Effector memory CD4-positive, alpha-beta T cell (primary cell): ENCODE measurements at regions not wholly inside any gene's neighbourhood (a gene's known extent, or its start where the extent isn't known, plus 50 kb on each side); places are given as distances from the start of the nearest gene placed in this dataset.
"Not testable (repeated sequence)": the region's sequence is repeated elsewhere in the genome, so short reads cannot be mapped to it uniquely, and the experiment has no call there.

ENCODE experiments used
- DNase-seq, 3 donors: peaks; one replicate each; pipeline ENCODE4 v3.0.0-alpha.2; 2020
- H3K27ac ChIP-seq: 2 replicates; pipeline ENCODE4 v1.7.0; 2013; ENCODE audit warnings: mild to moderate bottlenecking, low read length, moderate library complexity; ENCODE audit not compliant: insufficient read depth, poor library complexity, severe bottlenecking
- H3K27me3 ChIP-seq: replicated peaks from 2 replicates; pipeline ENCODE4 v1.7.0; 2013; ENCODE audit warnings: mild to moderate bottlenecking, low read length; ENCODE audit not compliant: insufficient read depth, control insufficient read depth, poor library complexity, severe bottlenecking
- H3K36me3 ChIP-seq: 2 replicates; pipeline ENCODE4 v1.7.0; 2013; ENCODE audit warnings: mild to moderate bottlenecking, low read length, moderate library complexity; ENCODE audit not compliant: control insufficient read depth, insufficient read depth
- H3K4me1 ChIP-seq: 2 replicates; pipeline ENCODE4 v1.7.0; 2013; ENCODE audit warnings: low read length, mild to moderate bottlenecking; ENCODE audit not compliant: control insufficient read depth, insufficient read depth, poor library complexity, severe bottlenecking
- H3K4me3 ChIP-seq: 2 replicates; pipeline ENCODE4 v1.7.0; 2013; ENCODE audit warnings: low read length, low read depth, mild to moderate bottlenecking; ENCODE audit not compliant: insufficient read depth, poor library complexity, severe bottlenecking
- H3K9me3 ChIP-seq: 2 replicates; pipeline ENCODE4 v1.7.0; 2013; ENCODE audit warnings: mild to moderate bottlenecking, low read length, moderate library complexity; ENCODE audit not compliant: control insufficient read depth

- Histone ChIP-seq H3K4me3 (no peak overlapping the region), H3K27me3 (no peaks in the 10 kb centered on the region), H3K4me1 (no peaks in the 10 kb centered on the region), H3K9me3 (no peaks in the 10 kb centered on the region), H3K36me3 (no peaks in the 10 kb centered on the region), H3K27ac (no peak overlapping the region)
- no peak for DNase-seq
Measured at GRCh38 chr4:66572949-66573348, 902.7 kb upstream of the EPHA5 start.

- H3K4me3 ChIP-seq = no peak overlapping the region
- H3K27me3 ChIP-seq = no peaks in the 10 kb centered on the region
- H3K27ac ChIP-seq = no peak overlapping the region
- no peak for DNase-seq
- H3K4me1 ChIP-seq = no peaks in the 10 kb centered on the region
- H3K9me3 ChIP-seq = no peaks in the 10 kb centered on the region
- H3K36me3 ChIP-seq = no peaks in the 10 kb centered on the region
Measured at GRCh38 chr4:66571145-66571695, 900.9 kb upstream of the EPHA5 start.

- no peak overlapping the region for H3K27ac ChIP-seq
- no peaks in the 10 kb centered on the region for H3K27me3 ChIP-seq
- no peak overlapping the region for H3K4me3 ChIP-seq
- no peaks in the 10 kb centered on the region for H3K9me3 ChIP-seq
- no peaks in the 10 kb centered on the region for H3K4me1 ChIP-seq
- no peaks in the 10 kb centered on the region for H3K36me3 ChIP-seq
- no peak for DNase-seq
Measured at GRCh38 chr4:66569228-66569627, 898.9 kb upstream of the EPHA5 start.

- no peak for DNase-seq
- no peak overlapping the region for H3K4me3 ChIP-seq
- no peak overlapping the region for H3K27ac ChIP-seq
- no peaks in the 10 kb centered on the region for H3K36me3 ChIP-seq
- no peaks in the 10 kb centered on the region for H3K27me3 ChIP-seq
- H3K9me3 ChIP-seq = no peaks in the 10 kb centered on the region
- H3K4me1 ChIP-seq = no peaks in the 10 kb centered on the region
Measured at GRCh38 chr4:66568431-66568830, 898.1 kb upstream of the EPHA5 start.

GRCh38 chr4:66568001-66568400, 897.7 kb upstream of the EPHA5 start:
- Histone ChIP-seq H3K4me1 (no peaks in the 10 kb centered on the region), H3K4me3 (no peak overlapping the region), H3K9me3 (no peaks in the 10 kb centered on the region), H3K27ac (no peak overlapping the region), H3K27me3 (no peaks in the 10 kb centered on the region), H3K36me3 (no peaks in the 10 kb centered on the region)
- DNase-seq = no peak

GRCh38 chr4:66567551-66567950, 897.3 kb upstream of the EPHA5 start:
- no peak for DNase-seq
- Histone ChIP-seq H3K27me3 (no peaks in the 10 kb centered on the region), H3K9me3 (no peaks in the 10 kb centered on the region), H3K4me1 (no peaks in the 10 kb centered on the region), H3K27ac (no peak overlapping the region), H3K36me3 (no peaks in the 10 kb centered on the region), H3K4me3 (no peak overlapping the region)

- no peaks in the 10 kb centered on the region for H3K27me3 ChIP-seq
- no peak overlapping the region for H3K4me3 ChIP-seq
- no peak overlapping the region for H3K27ac ChIP-seq
- H3K9me3 ChIP-seq = no peaks in the 10 kb centered on the region
- DNase-seq = no peak
- no peaks in the 10 kb centered on the region for H3K4me1 ChIP-seq
- no peaks in the 10 kb centered on the region for H3K36me3 ChIP-seq
Measured at GRCh38 chr4:66565801-66566200, 895.5 kb upstream of the EPHA5 start.

- Histone ChIP-seq H3K9me3 (no peaks in the 10 kb centered on the region), H3K27me3 (no peaks in the 10 kb centered on the region), H3K36me3 (no peaks in the 10 kb centered on the region), H3K27ac (no peak overlapping the region), H3K4me3 (no peak overlapping the region), H3K4me1 (no peaks in the 10 kb centered on the region)
- DNase-seq = no peak
Measured at GRCh38 chr4:66564901-66565651, 894.8 kb upstream of the EPHA5 start.

GRCh38 chr4:66562276-66562806, 892.1 kb upstream of the EPHA5 start:
- no peak overlapping the region for H3K4me3 ChIP-seq
- no peak for DNase-seq
- no peaks in the 10 kb centered on the region for H3K27me3 ChIP-seq
- H3K27ac ChIP-seq = no peak overlapping the region
- H3K36me3 ChIP-seq = no peaks in the 10 kb centered on the region
- H3K4me1 ChIP-seq = no peaks in the 10 kb centered on the region
- no peaks in the 10 kb centered on the region for H3K9me3 ChIP-seq

GRCh38 chr4:66561465-66562053, 891.3 kb upstream of the EPHA5 start:
- not testable (repeated sequence) for H3K9me3 ChIP-seq, H3K4me1 ChIP-seq, H3K4me3 ChIP-seq, DNase-seq, H3K27me3 ChIP-seq, H3K36me3 ChIP-seq, H3K27ac ChIP-seq
